CD4-positive, alpha-beta T cell treated with Interleukin-4 for 4 hours (primary cell): ENCODE measurements at regions not wholly inside any gene's neighbourhood (a gene's known extent, or its start where the extent isn't known, plus 50 kb on each side); places are given as distances from the start of the nearest gene placed in this dataset.
"Not testable (repeated sequence)": the region's sequence is repeated elsewhere in the genome, so short reads cannot be mapped to it uniquely, and the experiment has no call there.

Source experiments
- DNase-seq: peaks from one replicate; pipeline ENCODE4 v3.0.0-alpha.2; 2020

GRCh38 chr15:87576486-87577176, 679.9 kb downstream of the NTRK3 start:
- DNase-seq = no peak

- DNase-seq = no peak
Measured at GRCh38 chr15:87575896-87576473, 680.6 kb downstream of the NTRK3 start.

GRCh38 chr15:87573534-87573933, 683.0 kb downstream of the NTRK3 start:
- DNase-seq = no peak

- DNase-seq = no peak
Measured at GRCh38 chr15:87573039-87573438, 683.5 kb downstream of the NTRK3 start.

GRCh38 chr15:87572381-87572910, 684.1 kb downstream of the NTRK3 start:
- DNase-seq = no peak

- DNase-seq = no peak
Measured at GRCh38 chr15:87570206-87570605, 686.3 kb downstream of the NTRK3 start.

GRCh38 chr15:87569581-87569980, 687.0 kb downstream of the NTRK3 start:
- no peak for DNase-seq

- DNase-seq = no peak
Measured at GRCh38 chr15:87567406-87568030, 689.0 kb downstream of the NTRK3 start.

- no peak for DNase-seq
Measured at GRCh38 chr15:87566236-87566635, 690.3 kb downstream of the NTRK3 start.

- DNase-seq = no peak
Measured at GRCh38 chr15:87564681-87565080, 691.9 kb downstream of the NTRK3 start.

GRCh38 chr15:87563869-87564268, 692.7 kb downstream of the NTRK3 start:
- DNase-seq = no peak

GRCh38 chr15:87562203-87562602, 694.3 kb downstream of the NTRK3 start:
- DNase-seq = no peak

GRCh38 chr15:87561641-87562040, 694.9 kb downstream of the NTRK3 start:
- DNase-seq = no peak

- DNase-seq = no peak
Measured at GRCh38 chr15:87557881-87558280, 698.7 kb downstream of the NTRK3 start.

GRCh38 chr15:87556886-87557285, 699.7 kb downstream of the NTRK3 start:
- DNase-seq = no peak

GRCh38 chr15:87549860-87550259, 706.7 kb downstream of the NTRK3 start:
- DNase-seq = no peak

GRCh38 chr15:87549296-87549695, 707.2 kb downstream of the NTRK3 start:
- no peak for DNase-seq

- not testable (repeated sequence) for DNase-seq
Measured at GRCh38 chr15:87548590-87548989, 707.9 kb downstream of the NTRK3 start.

- no peak for DNase-seq
Measured at GRCh38 chr15:87547470-87548181, 708.9 kb downstream of the NTRK3 start.

- DNase-seq = no peak
Measured at GRCh38 chr15:87538327-87538834, 718.2 kb downstream of the NTRK3 start.

- no peak for DNase-seq
Measured at GRCh38 chr15:87537295-87537694, 719.2 kb downstream of the NTRK3 start.

GRCh38 chr15:87533637-87534036, 722.9 kb downstream of the NTRK3 start:
- not testable (repeated sequence) for DNase-seq

- no peak for DNase-seq
Measured at GRCh38 chr15:87528873-87529272, 727.7 kb downstream of the NTRK3 start.
